SK-N-SH (cell line): ENCODE measurements at regions not wholly inside any gene's neighbourhood (a gene's known extent, or its start where the extent isn't known, plus 50 kb on each side); places are given as distances from the start of the nearest gene placed in this dataset.

Experiments
- CTCF ChIA-PET: fragments of 300-600, 350-600 bp; formaldehyde crosslinking; extraction: SDS; loops from one replicate; lab custom pipeline; 2021; lab: Yijun Ruan, JAX
- POLR2A ChIA-PET: fragments of 350-600 bp; sonication (Branson Sonifier 250); formaldehyde crosslinking; extraction: SDS; loops from one replicate; lab custom pipeline; 2020; ENCODE audit warnings: antibody characterized with exemption, inconsistent platforms; lab: Yijun Ruan, JAX
- DNase-seq: peaks from one replicate; pipeline ENCODE4 v3.0.0; 2012
- H2AFZ ChIP-seq: fragments of 200-600 bp; sonication (generic); 2 replicates; pipeline ENCODE4 v1.8.1; 2016; ENCODE audit warnings: antibody characterized with exemption, mild to moderate bottlenecking, low read depth
- H3F3A ChIP-seq: fragments of 200-600 bp; sonication (generic); replicated peaks from 2 replicates; pipeline ENCODE3; 2016; ENCODE audit warnings: antibody characterized with exemption, mild to moderate bottlenecking; ENCODE audit not compliant: insufficient read depth
- H3K27ac ChIP-seq, 2 experiments: fragments of 200-500 bp in 1 of 2; fragments of 200-600 bp in 1 of 2; sonication (Bioruptor generic) in 1 of 2; sonication (generic), shearing (Covaris generic) in 1 of 2; 2 replicates each; pipeline versions ENCODE4 v1.5.1 to v1.6.1; 2014 to 2016; ENCODE audit warnings: low read depth in 2 of 2, inconsistent platforms in 1 of 2, low read length in 1 of 2, mild to moderate bottlenecking in 1 of 2, mixed read lengths in 1 of 2
- H3K27me3 ChIP-seq: fragments of 200-600 bp; sonication (generic), shearing (Covaris generic); 2 replicates; pipeline ENCODE4 v1.6.1; 2016; ENCODE audit warnings: mixed run types; ENCODE audit not compliant: insufficient read depth
- H3K36me3 ChIP-seq, 2 experiments: fragments of 200-500 bp in 1 of 2; fragments of 200-600 bp in 1 of 2; sonication (Bioruptor generic) in 1 of 2; sonication (generic) in 1 of 2; replicated peaks in 1 of 2; 2 replicates each; pipeline versions ENCODE3 to v1.5.1; 2014 to 2016; ENCODE audit warnings: low read length in 1 of 2, mild to moderate bottlenecking in 1 of 2; ENCODE audit not compliant: insufficient read depth in 2 of 2, control insufficient read depth in 1 of 2
- H3K4me1 ChIP-seq, 2 experiments: fragments of 200-500 bp in 1 of 2; fragments of 200-600 bp in 1 of 2; sonication (Bioruptor generic) in 1 of 2; sonication (generic), shearing (Covaris generic) in 1 of 2; 2 replicates each; pipeline versions ENCODE4 v1.5.1 to v1.6.1; 2014 to 2016; ENCODE audit warnings: low read depth in 1 of 2, low read length in 1 of 2, mixed run types in 1 of 2; ENCODE audit not compliant: insufficient read depth in 2 of 2, control insufficient read depth in 1 of 2
- H3K4me2 ChIP-seq: fragments of 200-600 bp; sonication (generic), shearing (Covaris generic); 2 replicates; pipeline ENCODE4 v1.6.1; 2017; ENCODE audit warnings: mixed run types
- H3K4me3 ChIP-seq, 2 experiments: fragments of 200-500 bp in 1 of 2; fragments of 200-600 bp in 1 of 2; sonication (Bioruptor generic) in 1 of 2; sonication (generic), shearing (Covaris generic) in 1 of 2; 2 replicates each; pipeline versions ENCODE4 v1.5.1 to v1.8.1; 2014 to 2016; ENCODE audit warnings: low read depth in 2 of 2, inconsistent platforms in 1 of 2, low read length in 1 of 2, mild to moderate bottlenecking in 1 of 2, mixed read lengths in 1 of 2, moderate library complexity in 1 of 2
- H3K79me2 ChIP-seq: fragments of 200-600 bp; sonication (generic); 2 replicates; pipeline ENCODE4 v1.8.1; 2017; ENCODE audit warnings: mild to moderate bottlenecking; ENCODE audit not compliant: insufficient read depth
- H3K9ac ChIP-seq: fragments of 200-600 bp; sonication (generic); 2 replicates; pipeline ENCODE4 v1.6.1; 2017; ENCODE audit warnings: mixed run types
- H3K9me2 ChIP-seq: fragments of 200-600 bp; sonication (generic); 2 replicates; pipeline ENCODE4 v1.6.1; 2017; ENCODE audit warnings: mixed run types
- H3K9me3 ChIP-seq: fragments of 200-600 bp; sonication (generic); 2 replicates; pipeline ENCODE4 v1.6.1; 2017; ENCODE audit warnings: mixed run types, mild to moderate bottlenecking, moderate library complexity
- H4K20me1 ChIP-seq: fragments of 200-600 bp; sonication (generic); 2 replicates; pipeline ENCODE4 v1.6.1; 2017; ENCODE audit warnings: mild to moderate bottlenecking, mixed run types; ENCODE audit not compliant: insufficient read depth
- CHD2 ChIP-seq: fragments of 150-350 bp; IDR thresholded peaks from 2 replicates; pipeline ENCODE4 v1.6.1; 2018; ENCODE audit warnings: low read length; ENCODE audit not compliant: partially characterized antibody
- ELF1 ChIP-seq: IDR thresholded peaks from 2 replicates; pipeline ENCODE4 v1.4.0; 2012
- EP300 ChIP-seq, 2 experiments: IDR thresholded peaks; 2 replicates each; pipeline versions ENCODE4 v1.4.0 to v1.6.1; 2012; ENCODE audit warnings: borderline replicate concordance in 1 of 2, low read depth in 1 of 2, low read length in 1 of 2
- FOSL2 ChIP-seq: IDR thresholded peaks from 2 replicates; pipeline ENCODE4 v1.4.0; 2012; ENCODE audit warnings: low read depth, mild to moderate bottlenecking, moderate library complexity, borderline replicate concordance
- FOXM1 ChIP-seq: IDR thresholded peaks from 2 replicates; pipeline ENCODE4 v1.4.0; 2012; ENCODE audit warnings: low read depth, mild to moderate bottlenecking
- GABPA ChIP-seq: IDR thresholded peaks from 2 replicates; pipeline ENCODE4 v1.4.0; 2012; ENCODE audit warnings: low read depth, mild to moderate bottlenecking
- GATA2 ChIP-seq: sonication (generic); formaldehyde crosslinking; IDR thresholded peaks from 2 replicates; pipeline ENCODE4 v1.5.0; 2020; ENCODE audit warnings: mild to moderate bottlenecking, missing genetic modification reagents
- MXI1 ChIP-seq: IDR thresholded peaks from 2 replicates; pipeline ENCODE4 v1.6.1; 2012; ENCODE audit warnings: mild to moderate bottlenecking, low read depth, low read length, improper control_type of control experiment
- RAD21 ChIP-seq: IDR thresholded peaks from 2 replicates; pipeline ENCODE4 v1.6.1; 2012; ENCODE audit warnings: mild to moderate bottlenecking, low read length
- RFX5 ChIP-seq: IDR thresholded peaks from 2 replicates; pipeline ENCODE4 v1.6.1; 2012; ENCODE audit warnings: mild to moderate bottlenecking, improper control_type of control experiment, low read length
- TCF12 ChIP-seq: IDR thresholded peaks from 2 replicates; pipeline ENCODE4 v1.4.0; 2012
- YY1 ChIP-seq: IDR thresholded peaks from 2 replicates; pipeline ENCODE4 v1.4.0; 2012; ENCODE audit warnings: low read depth, mild to moderate bottlenecking
- ZBTB33 ChIP-seq: IDR thresholded peaks from 2 replicates; pipeline ENCODE4 v1.4.0; 2012; ENCODE audit warnings: low read depth, borderline replicate concordance
- TF ChIP-seq, protein P1 (sequence below): fragments of 200-600 bp; sonication (generic); IDR thresholded peaks from 2 replicates; pipeline ENCODE4 v1.6.1; 2017; ENCODE audit warnings: antibody characterized with exemption, mild to moderate bottlenecking, moderate library complexity
- TF ChIP-seq, protein P2 (sequence below): IDR thresholded peaks from 2 replicates; pipeline ENCODE4 v1.4.0; 2012; ENCODE audit warnings: low read depth, borderline replicate concordance
- TF ChIP-seq, protein P3 (sequence below): fragments of 150-350 bp; IDR thresholded peaks from 2 replicates; pipeline ENCODE4 v1.6.1; 2017; ENCODE audit warnings: antibody characterized with exemption, low read length, low read depth, borderline replicate concordance

GRCh38 chr18:67035026-67035425 lies 431.1 kb upstream of the CDH19 start (continued):
- no peak for TF ChIP-seq EP300 (IDR thresholded peaks at IDR 0.05; ENCODE audit: borderline replicate concordance in 1 of 2, low read depth in 1 of 2, low read length in 1 of 2)

DNA sequence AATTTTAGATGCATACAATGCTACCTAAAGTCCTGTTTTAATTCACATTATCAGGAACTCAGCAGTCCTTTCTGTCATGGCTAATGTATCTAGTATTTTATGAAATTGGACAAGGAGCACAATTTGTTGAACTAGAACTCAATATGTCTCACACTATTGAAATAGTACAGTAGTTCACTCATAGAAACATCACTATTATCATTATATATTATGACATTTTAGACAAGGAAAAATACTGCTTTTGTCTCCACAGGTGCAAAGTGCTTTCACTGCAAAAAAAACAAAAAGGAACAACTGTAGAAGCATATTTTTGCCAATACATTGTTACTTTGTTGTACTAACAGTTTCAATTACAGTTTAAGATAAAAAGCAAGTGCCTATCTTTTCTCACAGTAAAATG lies 419.2 kb upstream of the CDH19 start:
- Histone ChIP-seq H3K27me3 (no peaks in the 10 kb centered on the region), H2AFZ (no peak overlapping the region), H3K9ac (no peak overlapping the region), H3K4me2 (no peak overlapping the region), H3K9me3 (no peaks in the 10 kb centered on the region), H3K79me2 (no peaks in the 10 kb centered on the region), H4K20me1 (no peaks in the 10 kb centered on the region), H3F3A (no peaks in the 10 kb centered on the region), H3K4me1 (no peaks in the 10 kb centered on the region), H3K9me2 (no peaks in the 10 kb centered on the region), H3K4me3 (no peak overlapping the region), H3K27ac (no peak overlapping the region), H3K36me3 (no peaks in the 10 kb centered on the region)
- POLR2A ChIA-PET, result no interaction called here
- no peak for DNase-seq
- CTCF ChIA-PET, result no interaction called here
- TF ChIP-seq, protein P1, sequence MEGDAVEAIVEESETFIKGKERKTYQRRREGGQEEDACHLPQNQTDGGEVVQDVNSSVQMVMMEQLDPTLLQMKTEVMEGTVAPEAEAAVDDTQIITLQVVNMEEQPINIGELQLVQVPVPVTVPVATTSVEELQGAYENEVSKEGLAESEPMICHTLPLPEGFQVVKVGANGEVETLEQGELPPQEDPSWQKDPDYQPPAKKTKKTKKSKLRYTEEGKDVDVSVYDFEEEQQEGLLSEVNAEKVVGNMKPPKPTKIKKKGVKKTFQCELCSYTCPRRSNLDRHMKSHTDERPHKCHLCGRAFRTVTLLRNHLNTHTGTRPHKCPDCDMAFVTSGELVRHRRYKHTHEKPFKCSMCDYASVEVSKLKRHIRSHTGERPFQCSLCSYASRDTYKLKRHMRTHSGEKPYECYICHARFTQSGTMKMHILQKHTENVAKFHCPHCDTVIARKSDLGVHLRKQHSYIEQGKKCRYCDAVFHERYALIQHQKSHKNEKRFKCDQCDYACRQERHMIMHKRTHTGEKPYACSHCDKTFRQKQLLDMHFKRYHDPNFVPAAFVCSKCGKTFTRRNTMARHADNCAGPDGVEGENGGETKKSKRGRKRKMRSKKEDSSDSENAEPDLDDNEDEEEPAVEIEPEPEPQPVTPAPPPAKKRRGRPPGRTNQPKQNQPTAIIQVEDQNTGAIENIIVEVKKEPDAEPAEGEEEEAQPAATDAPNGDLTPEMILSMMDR, result no peak
- TF ChIP-seq EP300 (IDR thresholded peaks at IDR 0.05; ENCODE audit: borderline replicate concordance in 1 of 2, low read depth in 1 of 2, low read length in 1 of 2) (no peak), RFX5 (no peak), GABPA (no peak), TCF12 (no peak), YY1 (no peak), RAD21 (no peak), MXI1 (no peak), FOSL2 (no peak), FOXM1 (no peak)
- TF ChIP-seq, protein P2, sequence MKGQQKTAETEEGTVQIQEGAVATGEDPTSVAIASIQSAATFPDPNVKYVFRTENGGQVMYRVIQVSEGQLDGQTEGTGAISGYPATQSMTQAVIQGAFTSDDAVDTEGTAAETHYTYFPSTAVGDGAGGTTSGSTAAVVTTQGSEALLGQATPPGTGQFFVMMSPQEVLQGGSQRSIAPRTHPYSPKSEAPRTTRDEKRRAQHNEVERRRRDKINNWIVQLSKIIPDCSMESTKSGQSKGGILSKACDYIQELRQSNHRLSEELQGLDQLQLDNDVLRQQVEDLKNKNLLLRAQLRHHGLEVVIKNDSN, result no peak
- TF ChIP-seq, protein P3, sequence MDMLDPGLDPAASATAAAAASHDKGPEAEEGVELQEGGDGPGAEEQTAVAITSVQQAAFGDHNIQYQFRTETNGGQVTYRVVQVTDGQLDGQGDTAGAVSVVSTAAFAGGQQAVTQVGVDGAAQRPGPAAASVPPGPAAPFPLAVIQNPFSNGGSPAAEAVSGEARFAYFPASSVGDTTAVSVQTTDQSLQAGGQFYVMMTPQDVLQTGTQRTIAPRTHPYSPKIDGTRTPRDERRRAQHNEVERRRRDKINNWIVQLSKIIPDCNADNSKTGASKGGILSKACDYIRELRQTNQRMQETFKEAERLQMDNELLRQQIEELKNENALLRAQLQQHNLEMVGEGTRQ, result no peak

GRCh38 chr18:67010919-67011318 lies 407.0 kb upstream of the CDH19 start:
- Histone ChIP-seq H3F3A (no peaks in the 10 kb centered on the region), H3K4me3 (no peak overlapping the region), H3K9me2 (no peaks in the 10 kb centered on the region), H3K4me1 (no peaks in the 10 kb centered on the region), H3K9me3 (no peaks in the 10 kb centered on the region), H3K27me3 (no peaks in the 10 kb centered on the region), H3K27ac (no peak overlapping the region), H3K79me2 (no peaks in the 10 kb centered on the region), H3K4me2 (no peak overlapping the region), H3K36me3 (no peaks in the 10 kb centered on the region), H2AFZ (no peak overlapping the region), H4K20me1 (no peaks in the 10 kb centered on the region), H3K9ac (no peak overlapping the region)
- no peak for DNase-seq
- POLR2A ChIA-PET, result no interaction called here
- CTCF ChIA-PET, result no interaction called here
- TF ChIP-seq GABPA (no peak), CHD2 (no peak), GATA2 (CRISPR knock-in tag) (no peak), ELF1 (no peak), ZBTB33 (no peak)
- TF ChIP-seq, protein P2, result no peak
- TF ChIP-seq, protein P1, result no peak
